T-cell (primary cell): ENCODE measurements at regions not wholly inside any gene's neighbourhood (a gene's known extent, or its start where the extent isn't known, plus 50 kb on each side); places are given as distances from the start of the nearest gene placed in this dataset.

Experiments
- ATAC-seq, 4 experiments: fragments of 200-7000 bp in 3 of 4; fragments of 150-1000 bp in 1 of 4; cut with Tn5 transposase; replicated peaks in 1 of 4; 1 replicate in 3 of 4; 2 replicates in 1 of 4; pipeline ENCODE4 v1.10.0; 2021; ENCODE audit warnings: moderate library complexity in 3 of 4, mild to moderate bottlenecking in 2 of 4, moderate number of reproducible peaks in 1 of 4
- CTCF ChIA-PET, 2 donors: fragments of 300-600 bp; sonication (Branson Sonifier 250); formaldehyde crosslinking; loops; one replicate each; lab custom pipeline; 2022; ENCODE audit warnings: antibody characterized with exemption in 2 of 2; lab: Charles Lee
- POLR2A ChIA-PET, 2 donors: fragments of 300-600 bp; sonication (Branson Sonifier 250); formaldehyde crosslinking; loops; one replicate each; lab custom pipeline; 2022; ENCODE audit warnings: antibody characterized with exemption in 2 of 2; lab: Charles Lee
- DNase-seq, 35 experiments: peaks; one replicate each; pipeline versions ENCODE4 v3.0.0 to v3.0.0-alpha.2; 2013 to 2023
- H3K27ac ChIP-seq: one replicate; pipeline ENCODE4 v1.5.1; 2013; ENCODE audit warnings: low read length
- H3K27me3 ChIP-seq, 2 experiments: replicated peaks in 1 of 2; 1 replicate in 1 of 2; 2 replicates in 1 of 2; pipeline versions ENCODE4 v1.6.1 to v1.7.0; 2013; ENCODE audit warnings: low read length in 1 of 2, mixed read lengths in 1 of 2; ENCODE audit not compliant: control insufficient read depth in 2 of 2, insufficient read depth in 2 of 2; ENCODE audit errors: extremely low read depth in 1 of 2
- H3K36me3 ChIP-seq, 2 donors: 1 replicate in 1 of 2; 2 replicates in 1 of 2; pipeline versions ENCODE4 v1.6.1 to v1.7.0; 2013; ENCODE audit warnings: low read length in 1 of 2; ENCODE audit not compliant: control insufficient read depth in 2 of 2, insufficient read depth in 1 of 2; ENCODE audit errors: extremely low read depth in 1 of 2
- H3K4me1 ChIP-seq, 2 experiments: 1 replicate in 1 of 2; 2 replicates in 1 of 2; pipeline versions ENCODE4 v1.6.1 to v1.7.0; 2013; ENCODE audit warnings: low read length in 2 of 2, mixed read lengths in 1 of 2; ENCODE audit not compliant: insufficient read depth in 2 of 2, control insufficient read depth in 1 of 2; ENCODE audit errors: extremely low read depth in 1 of 2
- H3K4me3 ChIP-seq, 2 donors: 1 replicate in 1 of 2; 2 replicates in 1 of 2; pipeline versions ENCODE4 v1.5.1 to v1.7.0; 2013; ENCODE audit warnings: mild to moderate bottlenecking in 2 of 2, low read length in 1 of 2, moderate library complexity in 1 of 2; ENCODE audit not compliant: control insufficient read depth in 1 of 2; ENCODE audit errors: extremely low read depth in 1 of 2
- H3K9me3 ChIP-seq: 2 replicates; pipeline ENCODE4 v1.7.0; 2013
- H3K27ac Mint-ChIP-seq, 2 donors: one replicate each; pipeline ENCODE4 v1.8.0; 2020 to 2021; ENCODE audit warnings: mild to moderate bottlenecking in 2 of 2, mixed read lengths in 2 of 2
- H3K27me3 Mint-ChIP-seq, 2 donors: one replicate each; pipeline ENCODE4 v1.8.0; 2021 to 2022; ENCODE audit warnings: mixed read lengths in 2 of 2
- H3K36me3 Mint-ChIP-seq: one replicate; pipeline ENCODE4 v1.8.0; 2021; ENCODE audit warnings: mixed read lengths
- H3K4me1 Mint-ChIP-seq, 3 donors: one replicate each; pipeline ENCODE4 v1.8.0; 2020 to 2022; ENCODE audit warnings: mixed read lengths in 3 of 3, mild to moderate bottlenecking in 1 of 3
- H3K4me3 Mint-ChIP-seq, 3 donors: one replicate each; pipeline ENCODE4 v1.8.0; 2020 to 2022; ENCODE audit warnings: mild to moderate bottlenecking in 3 of 3, mixed read lengths in 3 of 3, moderate library complexity in 3 of 3
- H3K9me3 Mint-ChIP-seq, 3 donors: one replicate each; pipeline ENCODE4 v1.8.0; 2020 to 2022; ENCODE audit warnings: mixed read lengths in 3 of 3
- WGBS: methylation state at CpG from one replicate; pipeline ENCODE4 v1.1.5; 2013; ENCODE audit warnings: missing lambda C conversion rate; ENCODE audit not compliant: insufficient coverage; 5-methylcytosine and 5-hydroxymethylcytosine counted together

GRCh38 chr3:104648823-104649222 lies 717.9 kb upstream of the ALCAM start:
- no peaks in the 10 kb centered on the region for H3K27me3 Mint-ChIP-seq
- no peak overlapping the region for H3K27ac ChIP-seq
- H3K4me1 Mint-ChIP-seq, result no peaks in the 10 kb centered on the region
- no CpG with 5 or more reads among the region's 1 CpG for WGBS
- DNase-seq (no peak), ATAC-seq (no peak)
- H3K9me3 ChIP-seq, result peaks cover 2% of the 10 kb centered on the region
- no peaks in the 10 kb centered on the region for H3K36me3 ChIP-seq
- H3K36me3 Mint-ChIP-seq, result no peaks in the 10 kb centered on the region
- no peaks in the 10 kb centered on the region for H3K27me3 ChIP-seq
- CTCF ChIA-PET, result no interaction called here
- H3K4me3 ChIP-seq, result no peak overlapping the region
- no peak overlapping the region for H3K27ac Mint-ChIP-seq
- H3K4me3 Mint-ChIP-seq, result no peak overlapping the region
- H3K4me1 ChIP-seq, result no peaks in the 10 kb centered on the region
- POLR2A ChIA-PET, result no interaction called here
- peaks cover 0 to 11% (median 8%) of the 10 kb centered on the region in 3 donors for H3K9me3 Mint-ChIP-seq

GRCh38 chr3:104669083-104669482 lies 697.6 kb upstream of the ALCAM start:
- no CpG with 5 or more reads among the region's 5 CpGs for WGBS
- Histone ChIP-seq H3K4me3 (no peak overlapping the region), H3K4me1 (no peaks in the 10 kb centered on the region), H3K9me3 (no peaks in the 10 kb centered on the region), H3K27ac (no peak overlapping the region), H3K36me3 (no peaks in the 10 kb centered on the region), H3K27me3 (no peaks in the 10 kb centered on the region)
- POLR2A ChIA-PET, result interaction anchor here in 1 of 2 donors (0.5 kb wide), 1 partner anchor 94 kb away, joined by 5 read pairs; no protein-coding TSS in a partner anchor
- no peaks in the 10 kb centered on the region for H3K36me3 Mint-ChIP-seq
- H3K27me3 Mint-ChIP-seq, result peaks cover 0 to 3% of the 10 kb centered on the region in 2 donors
- no peaks in the 10 kb centered on the region for H3K4me1 Mint-ChIP-seq
- H3K9me3 Mint-ChIP-seq, result no peaks in the 10 kb centered on the region
- ATAC-seq, result no peak
- H3K4me3 Mint-ChIP-seq, result no peak overlapping the region
- CTCF ChIA-PET, result no interaction called here
- no peak for DNase-seq
- no peak overlapping the region for H3K27ac Mint-ChIP-seq

GRCh38 chr3:104672331-104672730 lies 694.4 kb upstream of the ALCAM start:
- no peaks in the 10 kb centered on the region for H3K4me1 ChIP-seq
- no peak overlapping the region for H3K27ac ChIP-seq
- H3K36me3 ChIP-seq, result no peaks in the 10 kb centered on the region
- no peaks in the 10 kb centered on the region for H3K27me3 ChIP-seq
- Mint-ChIP-seq H3K27ac (no peak overlapping the region), H3K4me1 (no peaks in the 10 kb centered on the region), H3K4me3 (no peak overlapping the region), H3K27me3 (peaks cover 0 to 3% of the 10 kb centered on the region in 2 donors), H3K36me3 (no peaks in the 10 kb centered on the region), H3K9me3 (peaks cover 0 to 6% (median 0%) of the 10 kb centered on the region in 3 donors)
- ChIA-PET CTCF (interaction anchor here in 1 of 2 donors (0.7 kb wide), 1 partner anchor 856 kb away, joined by 3 read pairs; no protein-coding TSS in a partner anchor), POLR2A (no interaction called here)
- no peak for ATAC-seq
- 78% methylated on average over 4 of the region's 5 CpGs for WGBS
- H3K4me3 ChIP-seq, result no peak overlapping the region
- peaks cover 2% of the 10 kb centered on the region for H3K9me3 ChIP-seq
- no peak for DNase-seq

GRCh38 chr3:104673981-104674380 lies 692.7 kb upstream of the ALCAM start:
- Histone ChIP-seq H3K4me3 (no peak overlapping the region), H3K4me1 (no peaks in the 10 kb centered on the region), H3K9me3 (peaks cover 2% of the 10 kb centered on the region), H3K27me3 (no peaks in the 10 kb centered on the region), H3K27ac (no peak overlapping the region), H3K36me3 (no peaks in the 10 kb centered on the region)
- ATAC-seq, result no peak
- no peak for DNase-seq
- Mint-ChIP-seq H3K36me3 (no peaks in the 10 kb centered on the region), H3K9me3 (peaks cover 0 to 6% (median 0%) of the 10 kb centered on the region in 3 donors), H3K27ac (no peak overlapping the region), H3K27me3 (peaks cover 0 to 3% of the 10 kb centered on the region in 2 donors), H3K4me3 (no peak overlapping the region), H3K4me1 (no peaks in the 10 kb centered on the region)
- no CpG with 5 or more reads among the region's 2 CpGs for WGBS
- ChIA-PET POLR2A (no interaction called here), CTCF (no interaction called here)

GRCh38 chr3:104676241-104676640 lies 690.5 kb upstream of the ALCAM start:
- POLR2A ChIA-PET, result no interaction called here
- H3K9me3 Mint-ChIP-seq, result peaks cover 0 to 7% (median 0%) of the 10 kb centered on the region in 3 donors
- Histone ChIP-seq H3K4me3 (no peak overlapping the region), H3K4me1 (no peaks in the 10 kb centered on the region), H3K27ac (no peak overlapping the region), H3K36me3 (no peaks in the 10 kb centered on the region), H3K27me3 (no peaks in the 10 kb centered on the region), H3K9me3 (peaks cover 2% of the 10 kb centered on the region)
- no peaks in the 10 kb centered on the region for H3K4me1 Mint-ChIP-seq
- H3K36me3 Mint-ChIP-seq, result no peaks in the 10 kb centered on the region
- no CpG with 5 or more reads among the region's 3 CpGs for WGBS
- H3K27ac Mint-ChIP-seq, result no peak overlapping the region
- no peak overlapping the region for H3K4me3 Mint-ChIP-seq
- ATAC-seq (no peak), DNase-seq (no peak)
- H3K27me3 Mint-ChIP-seq, result no peaks in the 10 kb centered on the region
- CTCF ChIA-PET, result no interaction called here

GRCh38 chr3:104677932-104678331 lies 688.8 kb upstream of the ALCAM start:
- ChIA-PET CTCF (no interaction called here), POLR2A (no interaction called here)
- Mint-ChIP-seq H3K4me1 (no peaks in the 10 kb centered on the region), H3K4me3 (no peak overlapping the region), H3K36me3 (no peaks in the 10 kb centered on the region), H3K9me3 (peaks cover 0 to 7% (median 0%) of the 10 kb centered on the region in 3 donors), H3K27ac (no peak overlapping the region), H3K27me3 (no peaks in the 10 kb centered on the region)
- WGBS, result 96% methylated on average over 4 of the region's 4 CpGs
- no peaks in the 10 kb centered on the region for H3K36me3 ChIP-seq
- no peak overlapping the region for H3K27ac ChIP-seq
- H3K27me3 ChIP-seq, result no peaks in the 10 kb centered on the region
- H3K4me3 ChIP-seq, result no peak overlapping the region
- DNase-seq (no peak), ATAC-seq (no peak)
- H3K9me3 ChIP-seq, result peaks cover 2% of the 10 kb centered on the region
- no peaks in the 10 kb centered on the region for H3K4me1 ChIP-seq

- Histone ChIP-seq H3K9me3 (no peaks in the 10 kb centered on the region), H3K36me3 (no peaks in the 10 kb centered on the region), H3K27ac (no peak overlapping the region), H3K4me1 (no peaks in the 10 kb centered on the region), H3K27me3 (no peaks in the 10 kb centered on the region), H3K4me3 (no peak overlapping the region)
- Mint-ChIP-seq H3K4me1 (no peaks in the 10 kb centered on the region), H3K36me3 (no peaks in the 10 kb centered on the region), H3K4me3 (no peak overlapping the region), H3K9me3 (peaks cover under 1 to 12% (median 11%) of the 10 kb centered on the region in 3 donors), H3K27me3 (no peaks in the 10 kb centered on the region), H3K27ac (no peak overlapping the region)
- POLR2A ChIA-PET, result no interaction called here
- DNase-seq, result no peak
- ATAC-seq, result no peak
- CTCF ChIA-PET, result no interaction called here
These were observed 681.2 kb upstream of the ALCAM start for GRCh38 chr3:104685492-104685891.
